CD14-positive monocyte (primary cell): ENCODE measurements at regions not wholly inside any gene's neighbourhood (a gene's known extent, or its start where the extent isn't known, plus 50 kb on each side); places are given as distances from the start of the nearest gene placed in this dataset.

Source experiments
- DNase-seq, 3 donors: peaks; one replicate each; pipeline ENCODE4 v3.0.0-alpha.2; 2011 to 2022
- H2AFZ ChIP-seq: 2 replicates; pipeline ENCODE4 v1.6.0; 2012; ENCODE audit warnings: mild to moderate bottlenecking, low read depth, low read length, inconsistent platforms; ENCODE audit not compliant: insufficient read depth, poor library complexity, severe bottlenecking
- H3K27ac ChIP-seq, 2 donors: 1 replicate in 1 of 2; 2 replicates in 1 of 2; pipeline ENCODE4 v1.5.1; 2012 to 2013; ENCODE audit warnings: low read length in 2 of 2, control low read depth in 1 of 2, inconsistent platforms in 1 of 2, low read depth in 1 of 2, mild to moderate bottlenecking in 1 of 2
- H3K27me3 ChIP-seq, 2 donors: one replicate each; pipeline versions ENCODE4 v1.6.0 to v1.6.1; 2011 to 2013; ENCODE audit warnings: low read length in 2 of 2; ENCODE audit not compliant: control insufficient read depth in 2 of 2, insufficient read depth in 2 of 2
- H3K36me3 ChIP-seq, 2 donors: replicated peaks in 1 of 2; 1 replicate in 1 of 2; 2 replicates in 1 of 2; pipeline versions ENCODE4 v1.5.1 to v1.6.1; 2012 to 2013; ENCODE audit warnings: low read length in 2 of 2, control low read depth in 1 of 2, inconsistent platforms in 1 of 2, mild to moderate bottlenecking in 1 of 2; ENCODE audit not compliant: insufficient read depth in 2 of 2, control insufficient read depth in 1 of 2
- H3K4me1 ChIP-seq, 2 donors: 1 replicate in 1 of 2; 2 replicates in 1 of 2; pipeline versions ENCODE4 v1.5.1 to v1.6.1; 2012 to 2013; ENCODE audit warnings: low read length in 2 of 2, control low read depth in 1 of 2, inconsistent platforms in 1 of 2, mild to moderate bottlenecking in 1 of 2, moderate library complexity in 1 of 2; ENCODE audit not compliant: insufficient read depth in 2 of 2, control insufficient read depth in 1 of 2
- H3K4me2 ChIP-seq: replicated peaks from 2 replicates; pipeline ENCODE3; 2012; ENCODE audit warnings: low read length, moderate library complexity, mild to moderate bottlenecking; ENCODE audit not compliant: poor library complexity, severe bottlenecking; ENCODE audit errors: extremely low read depth
- H3K4me3 ChIP-seq, 3 experiments: fragments of 200-600 bp in 1 of 3; sonication (generic) in 1 of 3; replicated peaks in 1 of 3; 1 replicate in 2 of 3; 2 replicates in 1 of 3; pipeline ENCODE4 v1.5.1; 2011 to 2013; ENCODE audit warnings: low read length in 3 of 3, mild to moderate bottlenecking in 3 of 3, control low read depth in 2 of 3, low read depth in 2 of 3, inconsistent platforms in 1 of 3, moderate library complexity in 1 of 3
- H3K79me2 ChIP-seq: 2 replicates; pipeline ENCODE4 v1.6.0; 2012; ENCODE audit warnings: mild to moderate bottlenecking, control low read depth, inconsistent platforms, low read length, moderate library complexity; ENCODE audit not compliant: insufficient read depth
- H3K9ac ChIP-seq: 2 replicates; pipeline ENCODE4 v1.6.0; 2017; ENCODE audit warnings: low read length, mild to moderate bottlenecking; ENCODE audit not compliant: insufficient read depth, poor library complexity, severe bottlenecking
- H3K9me3 ChIP-seq, 2 donors: replicated peaks in 1 of 2; 1 replicate in 1 of 2; 2 replicates in 1 of 2; pipeline versions ENCODE4 v1.5.1 to v1.6.1; 2012 to 2013; ENCODE audit warnings: low read length in 2 of 2, control low read depth in 1 of 2; ENCODE audit not compliant: control insufficient read depth in 1 of 2, insufficient read depth in 1 of 2
- H4K20me1 ChIP-seq: 2 replicates; pipeline ENCODE4 v1.6.0; 2012; ENCODE audit warnings: mild to moderate bottlenecking, low read length, control low read depth, moderate library complexity; ENCODE audit not compliant: insufficient read depth
- H3K27ac Mint-ChIP-seq, 7 donors: one replicate each; pipeline ENCODE4 v1.8.0; 2020; ENCODE audit warnings: mild to moderate bottlenecking in 7 of 7, mixed read lengths in 7 of 7, moderate library complexity in 6 of 7, inconsistent platforms in 2 of 7
- H3K27me3 Mint-ChIP-seq, 3 donors: one replicate each; pipeline ENCODE4 v1.8.0; 2021 to 2022; ENCODE audit warnings: low read depth in 3 of 3, mild to moderate bottlenecking in 3 of 3, mixed read lengths in 3 of 3, moderate library complexity in 3 of 3, inconsistent platforms in 1 of 3
- H3K36me3 Mint-ChIP-seq, 2 donors: one replicate each; pipeline ENCODE4 v1.8.0; 2020; ENCODE audit warnings: mixed read lengths in 2 of 2, inconsistent platforms in 1 of 2, mild to moderate bottlenecking in 1 of 2
- H3K4me1 Mint-ChIP-seq: one replicate; pipeline ENCODE4 v1.8.0; 2020; ENCODE audit warnings: mild to moderate bottlenecking, mixed read lengths
- H3K4me3 Mint-ChIP-seq, 2 donors: one replicate each; pipeline ENCODE4 v1.8.0; 2020; ENCODE audit warnings: mild to moderate bottlenecking in 2 of 2, mixed read lengths in 2 of 2, moderate library complexity in 1 of 2
- H3K9me3 Mint-ChIP-seq, 7 donors: one replicate each; pipeline ENCODE4 v1.8.0; 2020 to 2022; ENCODE audit warnings: mixed read lengths in 7 of 7, mild to moderate bottlenecking in 6 of 7, moderate library complexity in 6 of 7, inconsistent platforms in 2 of 7
- WGBS: methylation state at CpG from one replicate; pipeline ENCODE4 v1.1.5; 2013; ENCODE audit warnings: missing lambda C conversion rate; ENCODE audit not compliant: insufficient coverage; 5-methylcytosine and 5-hydroxymethylcytosine counted together
- intact Hi-C, 2 donors: fragments of 100-400 bp; cut with micrococcal nuclease; formaldehyde crosslinking; loops; one replicate each; pipeline versions ENCODE4 v1.15.0 to v1.15.1; 2023
- TF ChIP-seq, protein P1 (sequence below): fragments of 200-600 bp; IDR thresholded peaks from one replicate; pipeline ENCODE4 v1.8.0; 2022; ENCODE audit warnings: antibody characterized with exemption, mild to moderate bottlenecking

DNA sequence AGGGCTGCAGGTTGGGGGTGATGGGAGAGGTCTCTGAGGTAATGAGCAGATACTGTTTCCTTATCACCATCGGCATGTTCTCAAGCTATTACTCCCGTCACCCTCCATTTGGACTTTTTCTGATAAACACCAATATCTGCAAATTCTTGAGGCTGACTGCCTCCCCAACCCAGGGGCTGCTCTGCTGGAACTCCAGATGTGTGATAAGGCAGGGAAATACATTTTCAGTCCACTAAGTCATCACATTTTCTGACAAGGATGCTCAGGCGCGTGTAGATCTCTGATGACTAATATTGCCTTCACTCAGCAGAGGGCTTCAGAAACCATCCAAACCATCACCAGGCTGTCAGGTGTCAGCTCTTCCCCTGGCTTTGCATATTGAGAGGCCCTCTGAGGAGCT lies 215.0 kb upstream of the POU3F1 start:
- Histone ChIP-seq H3K4me1 (no peaks in the 10 kb centered on the region), H3K79me2 (no peaks in the 10 kb centered on the region), H3K9me3 (peaks cover 0 to 3% of the 10 kb centered on the region in 2 donors), H3K27ac (no peak overlapping the region), H3K4me3 (no peak overlapping the region), H2AFZ (no peak overlapping the region), H3K4me2 (no peak overlapping the region), H4K20me1 (no peaks in the 10 kb centered on the region), H3K36me3 (no peaks in the 10 kb centered on the region), H3K9ac (no peak overlapping the region), H3K27me3 (no peaks in the 10 kb centered on the region)
- H3K27ac Mint-ChIP-seq: no peak overlapping the region
- no peak overlapping the region for H3K4me3 Mint-ChIP-seq
- H3K27me3 Mint-ChIP-seq: peaks cover 3 to 21% (median 12%) of the 10 kb centered on the region in 3 donors
- no peaks in the 10 kb centered on the region for H3K4me1 Mint-ChIP-seq
- WGBS: 79% methylated on average over 2 of the region's 4 CpGs
- TF ChIP-seq, protein P1, sequence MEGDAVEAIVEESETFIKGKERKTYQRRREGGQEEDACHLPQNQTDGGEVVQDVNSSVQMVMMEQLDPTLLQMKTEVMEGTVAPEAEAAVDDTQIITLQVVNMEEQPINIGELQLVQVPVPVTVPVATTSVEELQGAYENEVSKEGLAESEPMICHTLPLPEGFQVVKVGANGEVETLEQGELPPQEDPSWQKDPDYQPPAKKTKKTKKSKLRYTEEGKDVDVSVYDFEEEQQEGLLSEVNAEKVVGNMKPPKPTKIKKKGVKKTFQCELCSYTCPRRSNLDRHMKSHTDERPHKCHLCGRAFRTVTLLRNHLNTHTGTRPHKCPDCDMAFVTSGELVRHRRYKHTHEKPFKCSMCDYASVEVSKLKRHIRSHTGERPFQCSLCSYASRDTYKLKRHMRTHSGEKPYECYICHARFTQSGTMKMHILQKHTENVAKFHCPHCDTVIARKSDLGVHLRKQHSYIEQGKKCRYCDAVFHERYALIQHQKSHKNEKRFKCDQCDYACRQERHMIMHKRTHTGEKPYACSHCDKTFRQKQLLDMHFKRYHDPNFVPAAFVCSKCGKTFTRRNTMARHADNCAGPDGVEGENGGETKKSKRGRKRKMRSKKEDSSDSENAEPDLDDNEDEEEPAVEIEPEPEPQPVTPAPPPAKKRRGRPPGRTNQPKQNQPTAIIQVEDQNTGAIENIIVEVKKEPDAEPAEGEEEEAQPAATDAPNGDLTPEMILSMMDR: no peak
- H3K9me3 Mint-ChIP-seq: peaks cover 0 to 9% (median 2%) of the 10 kb centered on the region in 7 donors
- intact Hi-C loops: no loop called here
- no peak for DNase-seq
- H3K36me3 Mint-ChIP-seq: no peaks in the 10 kb centered on the region

DNA sequence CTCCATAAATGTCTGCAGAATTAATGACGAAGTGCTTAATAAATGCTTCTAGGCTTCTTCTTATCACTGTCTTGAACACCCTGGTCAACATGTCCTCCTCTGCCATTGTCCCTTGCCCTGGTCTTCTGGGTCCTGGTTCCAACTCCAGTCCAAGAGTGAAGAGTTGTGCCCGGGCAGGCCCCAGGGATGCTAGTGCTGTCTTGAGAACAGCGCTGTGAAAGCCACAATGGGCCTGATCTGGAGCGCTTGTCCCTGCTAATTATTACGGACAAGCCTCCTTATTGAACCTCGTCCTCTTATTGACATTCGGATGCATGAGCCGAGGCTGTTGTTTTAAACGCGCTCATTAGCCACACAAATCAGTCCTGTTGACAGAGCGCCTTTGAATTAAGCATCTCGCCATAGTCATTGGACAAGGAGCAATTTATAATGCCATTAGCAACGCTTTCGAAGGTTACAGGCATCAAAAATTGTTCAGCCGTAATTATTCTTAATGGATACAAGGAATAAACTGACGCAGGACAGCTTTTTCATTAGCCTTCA lies 211.6 kb upstream of the POU3F1 start:
- no peak overlapping the region for H3K9ac ChIP-seq
- H3K27ac Mint-ChIP-seq: no peak overlapping the region
- H3K9me3 Mint-ChIP-seq: peaks cover 0 to 9% (median 2%) of the 10 kb centered on the region in 7 donors
- WGBS: 91% methylated on average over 16 of the region's 16 CpGs
- H3K36me3 Mint-ChIP-seq: no peaks in the 10 kb centered on the region
- no peak overlapping the region for H3K4me3 Mint-ChIP-seq
- H3K4me2 ChIP-seq: no peak overlapping the region
- no peaks in the 10 kb centered on the region for H3K27me3 ChIP-seq
- H2AFZ ChIP-seq: no peak overlapping the region
- TF ChIP-seq, protein P1: no peak
- H3K4me3 ChIP-seq: no peak overlapping the region
- H3K4me1 Mint-ChIP-seq: no peaks in the 10 kb centered on the region
- peaks cover 0 to 3% of the 10 kb centered on the region in 2 donors for H3K9me3 ChIP-seq
- H3K36me3 ChIP-seq: no peaks in the 10 kb centered on the region
- no peak overlapping the region for H3K27ac ChIP-seq
- no peaks in the 10 kb centered on the region for H4K20me1 ChIP-seq
- intact Hi-C loops: no loop called here
- no peaks in the 10 kb centered on the region for H3K79me2 ChIP-seq
- DNase-seq: no peak
- H3K4me1 ChIP-seq: no peaks in the 10 kb centered on the region
- H3K27me3 Mint-ChIP-seq: peaks cover 1 to 18% (median 8%) of the 10 kb centered on the region in 3 donors
